ENCODE measurements at regions not wholly inside any gene's neighbourhood (a gene's known extent, or its start where the extent isn't known, plus 50 kb on each side); places are given as distances from the start of the nearest gene placed in this dataset.
"Not testable (repeated sequence)": the region's sequence is repeated elsewhere in the genome, so short reads cannot be mapped to it uniquely, and the experiment has no call there.

DNA sequence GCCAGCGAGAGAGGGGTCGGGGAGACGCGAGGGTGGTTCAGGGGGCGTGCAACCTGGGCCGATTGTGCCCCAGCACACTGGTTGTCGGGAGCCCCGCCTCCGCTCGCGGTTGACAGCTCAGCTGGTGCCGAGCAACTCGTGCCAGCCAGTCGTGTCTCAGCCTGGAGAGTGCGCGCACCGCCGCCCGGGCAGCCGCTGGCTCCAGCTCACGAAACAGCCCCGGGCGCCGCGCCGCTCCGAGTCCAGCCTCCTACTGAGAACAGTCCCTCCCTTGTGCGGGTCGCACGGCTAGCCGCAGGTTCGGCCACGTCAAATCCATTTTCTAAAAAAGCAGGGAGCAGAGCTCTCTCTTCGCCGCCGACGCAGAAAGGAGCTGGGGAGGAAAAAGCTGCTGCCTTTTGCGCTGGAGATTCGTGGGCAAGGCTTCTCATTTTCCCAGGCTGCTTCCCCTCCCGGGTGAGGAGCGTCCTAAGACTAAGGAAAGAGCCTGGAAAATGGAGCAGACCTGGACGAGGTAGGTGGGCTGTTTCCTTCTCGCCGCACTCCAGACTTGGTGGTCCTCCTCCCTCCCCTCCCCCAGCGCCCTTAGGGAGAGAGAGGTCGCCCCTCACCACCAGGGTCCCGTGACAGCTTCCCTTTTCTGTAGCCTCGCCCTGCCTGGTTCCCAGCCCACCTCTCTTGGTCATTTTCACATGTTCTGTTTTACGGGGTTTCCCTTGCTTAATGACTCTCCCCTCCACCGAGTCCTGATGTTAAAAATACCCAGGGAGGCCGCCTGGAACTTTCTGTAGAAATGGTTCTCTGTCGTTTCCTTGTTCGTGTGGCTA, 56.7 kb upstream of the SEC22B start:
- H3K27ac ChIP-seq; POLR2A ChIA-PET; CTCF ChIA-PET; H3K4me2 ChIP-seq; H3K4me3 ChIP-seq; H3K4me1 ChIP-seq; DNase-seq (ENCODE audit: low read depth in 1 of 2, low spot score in 1 of 2); FAIRE-seq; H3K9me3 ChIP-seq: not testable (repeated sequence)
- 0% methylated on average over 3 of the region's 53 CpGs for WGBS (ENCODE audit: missing lambda C conversion rate)
- peak; percentile 86 to 93; a peak in 5 of 6 replicates for ATAC-seq

DNA sequence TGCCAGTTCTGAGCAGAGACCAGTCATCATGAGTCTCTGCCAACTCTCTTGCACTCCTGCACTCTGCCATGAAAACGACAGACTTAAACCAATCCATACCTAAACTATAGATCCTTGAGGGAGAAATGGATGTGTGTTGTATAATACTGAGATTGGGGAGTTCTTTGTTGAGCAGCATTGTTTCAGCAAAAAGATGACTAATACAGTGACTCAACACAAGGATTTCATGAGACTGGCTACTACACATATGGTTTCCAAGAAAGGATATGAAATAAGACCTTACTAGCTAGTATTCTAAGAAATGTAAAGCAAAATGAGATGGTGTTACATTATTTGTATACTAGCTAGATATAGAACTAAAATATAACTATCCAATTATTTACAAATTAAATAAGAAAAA, 53.5 kb upstream of the SEC22B start:
- DNase-seq (ENCODE audit: low read depth in 1 of 2, low spot score in 1 of 2); FAIRE-seq; ATAC-seq; H3K4me2 ChIP-seq; H3K4me1 ChIP-seq; H3K4me3 ChIP-seq; CTCF ChIA-PET; H3K9me3 ChIP-seq; H3K27ac ChIP-seq; POLR2A ChIA-PET: not testable (repeated sequence)
- no CpG with 5 or more reads among the region's 1 CpG for WGBS (ENCODE audit: missing lambda C conversion rate)

Small RNA genes in the stretch of these regions (small RNA-seq; reads per million reads assigned to genes)
- gene RF00003: 0.95 to 763 (median 56.2) reads per million in 6 experiments
